ENCODE measurements at regions not wholly inside any gene's neighbourhood (a gene's known extent, or its start where the extent isn't known, plus 50 kb on each side); places are given as distances from the start of the nearest gene placed in this dataset.

DNA sequence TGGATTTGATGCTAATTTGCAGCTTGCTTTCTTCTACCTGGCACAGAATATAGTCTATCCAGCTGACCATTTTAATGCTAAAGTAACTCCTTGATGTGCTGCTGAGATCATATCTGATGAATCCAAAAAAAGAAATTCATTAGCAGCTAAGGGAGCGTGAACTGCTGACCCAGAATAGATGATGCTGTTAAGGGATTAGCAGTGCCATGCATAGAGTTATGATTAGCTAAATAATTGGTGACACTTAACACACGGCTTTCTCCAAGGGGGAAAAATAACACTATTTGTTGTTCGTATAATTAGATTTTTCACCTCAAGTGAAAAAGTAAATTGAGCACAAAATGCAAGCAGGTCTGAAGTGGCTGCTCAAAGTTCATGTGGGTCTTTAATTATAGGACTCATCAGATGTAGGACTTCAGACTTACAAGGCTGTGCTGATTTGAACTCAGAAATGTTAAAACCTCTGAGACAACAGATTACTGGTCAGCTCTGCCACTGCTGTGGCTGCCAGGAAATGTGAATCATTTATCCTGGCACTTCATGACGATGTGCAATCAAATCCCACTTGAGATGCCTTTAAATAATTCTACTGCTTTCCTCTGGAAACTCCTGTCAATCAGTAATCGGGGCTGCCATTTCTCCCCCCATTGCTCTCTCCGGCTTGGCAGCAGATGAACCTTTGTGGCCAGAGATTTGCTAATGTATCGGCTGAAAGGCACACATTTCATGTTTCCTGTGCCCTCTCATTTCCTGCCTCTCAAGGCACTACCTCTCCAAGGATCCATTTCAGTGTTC, 291.6 kb upstream of the C9orf72 start:
- Mint-ChIP-seq H3K9me3 (peaks cover 0 to 4% of the 10 kb centered on the region in 2 donors), H3K36me3 (no peaks in the 10 kb centered on the region), H3K27ac (no peak overlapping the region)
- DNase-seq (ENCODE audit: low spot score in 2 of 2) (no peak), ATAC-seq (no peak)

GRCh38 chr9:27866741-27867140, 293.5 kb upstream of the C9orf72 start:
- no peak for DNase-seq (ENCODE audit: low spot score in 2 of 2)
- Mint-ChIP-seq H3K27ac (no peak overlapping the region), H3K9me3 (peaks cover 0 to 4% of the 10 kb centered on the region in 2 donors), H3K36me3 (no peaks in the 10 kb centered on the region)
- ATAC-seq = no peak

- ATAC-seq = no peak
- no peak for DNase-seq (ENCODE audit: low spot score in 2 of 2)
- H3K36me3 Mint-ChIP-seq = no peaks in the 10 kb centered on the region
- peaks cover 0 to 4% of the 10 kb centered on the region in 2 donors for H3K9me3 Mint-ChIP-seq
- H3K27ac Mint-ChIP-seq = no peak overlapping the region
These were observed 297.1 kb upstream of the C9orf72 start for GRCh38 chr9:27870404-27870803.

DNA sequence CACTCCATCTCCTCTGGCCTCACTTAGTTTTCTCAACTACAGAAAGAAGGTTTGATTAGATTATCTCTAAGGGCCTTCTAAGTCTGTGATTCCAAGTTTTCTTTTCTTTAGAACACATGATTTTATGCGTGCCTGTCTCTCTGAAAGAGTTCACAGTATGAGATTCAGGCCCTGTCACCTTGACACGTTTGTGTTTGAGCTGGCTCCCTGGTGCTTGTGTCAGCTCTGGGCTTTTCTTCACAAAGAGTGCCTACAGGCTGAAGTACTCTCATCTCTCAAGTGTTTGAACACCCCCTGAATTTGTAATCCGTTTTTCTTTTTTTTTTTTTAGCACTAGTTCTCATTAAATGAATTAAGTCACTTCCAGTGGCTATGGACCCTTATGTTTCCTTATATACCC, 306.9 kb upstream of the C9orf72 start:
- no peak for DNase-seq (ENCODE audit: low spot score in 2 of 2)
- Mint-ChIP-seq H3K36me3 (no peaks in the 10 kb centered on the region), H3K9me3 (peaks cover 0 to 3% of the 10 kb centered on the region in 2 donors), H3K27ac (no peak overlapping the region)
- ATAC-seq = no peak

GRCh38 chr9:27880635-27881034, 307.4 kb upstream of the C9orf72 start:
- peaks cover under 1 to 3% of the 10 kb centered on the region in 2 donors for H3K9me3 Mint-ChIP-seq
- no peak for ATAC-seq

GRCh38 chr9:27888661-27889295, 315.5 kb upstream of the C9orf72 start:
- peak; percentile 58 to 68 for DNase-seq (ENCODE audit: low spot score in 2 of 2)
- no peaks in the 10 kb centered on the region for H3K36me3 Mint-ChIP-seq
- H3K27ac Mint-ChIP-seq = no peak overlapping the region
- ATAC-seq = peak; percentile 61 to 73
- peaks cover 6 to 9% of the 10 kb centered on the region in 2 donors for H3K9me3 Mint-ChIP-seq

More at GRCh38 chr9:27880635-27881034, 307.4 kb upstream of the C9orf72 start:
- DNase-seq (ENCODE audit: low spot score in 2 of 2) = no peak
- no peaks in the 10 kb centered on the region for H3K36me3 Mint-ChIP-seq
- no peak overlapping the region for H3K27ac Mint-ChIP-seq

GRCh38 chr9:27924502-27924901, 351.2 kb upstream of the C9orf72 start:
- no peak for ATAC-seq
- no peak overlapping the region for H3K27ac Mint-ChIP-seq
- no peaks in the 10 kb centered on the region for H3K9me3 Mint-ChIP-seq
- H3K36me3 Mint-ChIP-seq = no peaks in the 10 kb centered on the region
- no peak for DNase-seq (ENCODE audit: low spot score in 2 of 2)

DNA sequence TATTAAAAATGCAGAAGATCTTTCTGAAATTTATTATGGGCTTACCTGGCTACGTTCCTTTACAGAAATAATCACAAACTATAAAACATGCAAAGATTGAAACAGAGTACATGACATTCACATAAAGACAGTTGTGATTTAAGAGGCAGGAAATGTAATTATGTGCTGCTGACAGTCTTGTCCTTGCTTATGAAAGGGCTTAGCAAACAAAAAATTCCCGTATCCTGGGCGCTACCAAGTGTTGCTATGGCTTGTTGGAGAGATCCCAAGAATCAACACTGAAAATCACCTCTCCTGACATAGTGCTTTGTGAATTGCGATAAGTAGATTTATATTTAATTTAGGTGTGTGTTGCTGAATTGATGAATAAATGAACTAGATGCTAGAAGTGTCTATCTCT, 352.5 kb upstream of the C9orf72 start:
- ATAC-seq = no peak
- Mint-ChIP-seq H3K36me3 (no peaks in the 10 kb centered on the region), H3K9me3 (no peaks in the 10 kb centered on the region), H3K27ac (no peak overlapping the region)
- DNase-seq (ENCODE audit: low spot score in 2 of 2) = no peak

- H3K9me3 Mint-ChIP-seq = no peaks in the 10 kb centered on the region
- H3K36me3 Mint-ChIP-seq = no peaks in the 10 kb centered on the region
- DNase-seq (ENCODE audit: low spot score in 2 of 2) (no peak), ATAC-seq (no peak)
- no peak overlapping the region for H3K27ac Mint-ChIP-seq
These were observed 356.6 kb upstream of the C9orf72 start for GRCh38 chr9:27929841-27930240.

DNA sequence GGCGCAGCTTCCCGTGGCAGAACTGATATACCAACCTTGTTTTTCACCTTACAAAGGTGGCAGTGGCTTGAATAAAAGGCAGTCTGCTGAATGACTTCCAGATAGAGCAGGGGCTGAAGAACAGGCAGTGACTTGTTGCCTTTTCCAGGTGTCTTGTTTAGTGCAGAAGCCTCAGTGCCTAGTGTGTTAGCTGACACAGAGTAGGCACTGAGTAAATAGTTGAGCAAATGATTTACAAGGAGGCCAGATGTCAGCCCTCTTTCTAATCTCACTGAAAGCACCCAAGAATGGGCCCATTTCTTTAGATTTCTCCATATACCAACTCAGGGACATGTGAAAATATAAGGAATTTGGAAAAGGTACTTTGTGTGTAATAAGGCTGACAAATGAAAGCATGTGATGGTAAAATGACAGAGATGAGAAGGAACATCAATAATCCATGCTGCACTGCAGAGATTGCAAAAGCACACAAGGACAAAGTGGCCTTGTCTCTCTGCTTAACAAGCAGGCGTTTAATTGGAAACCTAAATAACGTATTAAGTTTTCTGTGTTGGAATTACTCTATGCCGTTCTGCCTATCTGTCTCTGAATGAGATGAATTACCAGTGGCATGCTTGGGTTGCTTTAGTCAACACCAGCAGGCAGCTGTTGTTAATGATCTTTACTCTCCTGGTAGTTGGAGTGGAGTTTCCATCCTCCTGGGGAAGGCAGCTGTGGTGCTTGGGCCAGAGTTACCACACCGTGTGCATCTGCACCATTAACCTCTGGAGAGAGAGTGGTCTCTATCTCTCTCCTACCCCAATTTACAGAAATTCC, 360.1 kb upstream of the C9orf72 start:
- DNase-seq (ENCODE audit: low spot score in 2 of 2) (no peak), ATAC-seq (no peak)
- H3K27ac Mint-ChIP-seq = no peak overlapping the region
- no peaks in the 10 kb centered on the region for H3K36me3 Mint-ChIP-seq
- no peaks in the 10 kb centered on the region for H3K9me3 Mint-ChIP-seq

DNA sequence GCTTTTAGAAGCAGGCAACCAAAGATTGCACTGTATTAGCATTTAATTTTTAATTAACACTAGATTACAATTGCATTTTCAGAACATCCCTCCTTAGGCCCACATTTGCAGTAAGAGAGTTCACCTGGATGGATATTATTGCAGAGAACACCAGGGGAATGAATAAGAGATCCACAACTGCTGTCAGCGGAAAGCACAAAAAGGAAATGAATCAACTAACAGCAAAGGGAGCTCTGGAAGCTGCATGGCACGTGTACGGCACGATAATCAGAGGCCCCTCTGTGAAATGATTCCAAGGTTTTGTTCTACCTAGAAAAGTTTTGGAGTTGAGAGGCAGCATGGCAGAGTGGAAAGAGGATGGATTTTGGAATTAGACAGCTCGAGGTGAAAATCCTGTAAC, 361.2 kb upstream of the C9orf72 start:
- ATAC-seq = no peak
- peaks cover 0 to 4% of the 10 kb centered on the region in 2 donors for H3K9me3 Mint-ChIP-seq
- no peaks in the 10 kb centered on the region for H3K36me3 Mint-ChIP-seq
- no peak overlapping the region for H3K27ac Mint-ChIP-seq
- no peak for DNase-seq (ENCODE audit: low spot score in 2 of 2)

- Mint-ChIP-seq H3K27ac (no peak overlapping the region), H3K9me3 (peaks cover 0 to 4% of the 10 kb centered on the region in 2 donors), H3K36me3 (no peaks in the 10 kb centered on the region)
- DNase-seq (ENCODE audit: low spot score in 2 of 2) (no peak), ATAC-seq (no peak)
These were observed 365.9 kb upstream of the C9orf72 start for GRCh38 chr9:27939186-27939585.

DNA sequence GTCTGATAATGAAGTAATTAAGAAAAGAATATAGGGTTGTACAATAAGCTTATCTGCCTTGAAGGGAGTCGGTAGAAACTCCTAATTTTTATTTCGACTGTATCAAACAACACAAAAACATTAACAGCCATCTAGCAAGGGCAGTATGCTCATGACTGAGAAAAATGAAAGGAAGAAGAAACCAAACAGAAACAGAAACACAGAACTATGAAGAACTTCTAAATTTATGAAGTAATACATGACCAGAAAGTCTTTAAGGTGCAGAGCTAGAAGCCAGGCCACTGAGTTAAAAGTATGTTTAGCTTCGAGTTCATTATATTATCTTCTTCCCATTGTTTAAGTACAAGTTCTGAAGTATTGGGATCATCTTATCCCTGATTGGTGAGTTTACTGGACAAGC, 367.3 kb upstream of the C9orf72 start:
- DNase-seq (ENCODE audit: low spot score in 2 of 2) = no peak
- ATAC-seq = no peak
- Mint-ChIP-seq H3K27ac (no peak overlapping the region), H3K9me3 (peaks cover 0 to 4% of the 10 kb centered on the region in 2 donors), H3K36me3 (no peaks in the 10 kb centered on the region)

GRCh38 chr9:27943501-27943900, 370.2 kb upstream of the C9orf72 start:
- no peak overlapping the region for H3K27ac Mint-ChIP-seq
- DNase-seq (ENCODE audit: low spot score in 2 of 2) (no peak), ATAC-seq (no peak)
- H3K36me3 Mint-ChIP-seq = no peaks in the 10 kb centered on the region
- H3K9me3 Mint-ChIP-seq = peaks cover 0 to 4% of the 10 kb centered on the region in 2 donors

- H3K9me3 Mint-ChIP-seq = peaks cover 1 to 6% of the 10 kb centered on the region in 2 donors
- DNase-seq (ENCODE audit: low spot score in 2 of 2) = no peak
- H3K36me3 Mint-ChIP-seq = no peaks in the 10 kb centered on the region
- H3K27ac Mint-ChIP-seq = no peak overlapping the region
- no peak for ATAC-seq
These were observed 372.1 kb upstream of the C9orf72 start for GRCh38 chr9:27945386-27945785.

- Mint-ChIP-seq H3K9me3 (peaks cover 3 to 6% of the 10 kb centered on the region in 2 donors), H3K27ac (no peak overlapping the region), H3K36me3 (no peaks in the 10 kb centered on the region)
- DNase-seq (ENCODE audit: low spot score in 2 of 2) (no peak), ATAC-seq (no peak)
These were observed 377.1 kb upstream of the C9orf72 start for GRCh38 chr9:27950382-27950781.

- H3K36me3 Mint-ChIP-seq = no peaks in the 10 kb centered on the region
- no peak for ATAC-seq
- H3K9me3 Mint-ChIP-seq = peaks cover under 1 to 3% of the 10 kb centered on the region in 2 donors
- DNase-seq (ENCODE audit: low spot score in 2 of 2) = no peak
- no peak overlapping the region for H3K27ac Mint-ChIP-seq
These were observed 381.6 kb upstream of the C9orf72 start for GRCh38 chr9:27954858-27955257.
